Sigmoid colon (tissue), 4 donors: ENCODE measurements at regions not wholly inside any gene's neighbourhood (a gene's known extent, or its start where the extent isn't known, plus 50 kb on each side); places are given as distances from the start of the nearest gene placed in this dataset.

Experiments used
- CTCF ChIP-seq, 4 experiments: fragments of 450-650 bp in 3 of 4; fragments of 200-600 bp in 1 of 4; IDR thresholded peaks; one replicate each; pipeline ENCODE4 v1.5.1; 2016 to 2019; ENCODE audit warnings: antibody characterized with exemption in 4 of 4, mild to moderate bottlenecking in 3 of 4, moderate library complexity in 2 of 4
- EP300 ChIP-seq, 4 donors: sonication (generic); formaldehyde crosslinking; IDR thresholded peaks; one replicate each; pipeline ENCODE4 v1.6.1; 2017; ENCODE audit warnings: antibody characterized with exemption in 4 of 4
- POLR2A ChIP-seq, 2 donors: fragments of 450-650 bp; IDR thresholded peaks; one replicate each; pipeline ENCODE4 v1.6.1; 2016; ENCODE audit warnings: antibody characterized with exemption in 2 of 2, mild to moderate bottlenecking in 2 of 2, moderate library complexity in 2 of 2
- POLR2AphosphoS5 ChIP-seq, 4 donors: sonication (generic); formaldehyde crosslinking; IDR thresholded peaks; one replicate each; pipeline ENCODE4 v1.6.1; 2017; ENCODE audit warnings: antibody characterized with exemption in 4 of 4

GRCh38 chr16:77581706-77582105 is 140.6 kb upstream of the NUDT7 start:
- no peak for TF ChIP-seq POLR2A (IDR thresholded peaks at IDR 0.05)
- TF ChIP-seq CTCF (IDR thresholded peaks at IDR 0.05) = no peak
- TF ChIP-seq POLR2AphosphoS5 (IDR thresholded peaks at IDR 0.05) = no peak
- no peak for TF ChIP-seq EP300 (IDR thresholded peaks at IDR 0.05)
